Brain microvascular endothelial cell (primary cell): ENCODE measurements at regions not wholly inside any gene's neighbourhood (a gene's known extent, or its start where the extent isn't known, plus 50 kb on each side); places are given as distances from the start of the nearest gene placed in this dataset.
"Not testable (repeated sequence)": the region's sequence is repeated elsewhere in the genome, so short reads cannot be mapped to it uniquely, and the experiment has no call there.

Experiments
- DNase-seq: peaks from one replicate; pipeline ENCODE4 v3.0.0-alpha.2; 2020
- H3K27ac ChIP-seq: fragments of 250-450 bp; sonication (Bioruptor Pico); 2 replicates; pipeline ENCODE4 v1.5.1; 2020; ENCODE audit warnings: mild to moderate bottlenecking, moderate library complexity
- H3K27me3 ChIP-seq: fragments of 250-450 bp; sonication (Bioruptor Pico); replicated peaks from 2 replicates; pipeline ENCODE4 v1.5.1; 2020; ENCODE audit warnings: mild to moderate bottlenecking
- H3K36me3 ChIP-seq: fragments of 250-450 bp; sonication (Bioruptor Pico); replicated peaks from 2 replicates; pipeline ENCODE4 v1.5.1; 2020; ENCODE audit warnings: mild to moderate bottlenecking
- H3K4me3 ChIP-seq: 2 replicates; pipeline ENCODE4 v1.5.1; 2011; ENCODE audit warnings: low read depth, mild to moderate bottlenecking, control low read depth, low read length, moderate library complexity
- CTCF ChIP-seq: IDR thresholded peaks from 2 replicates; pipeline ENCODE4 v1.5.1; 2011; ENCODE audit warnings: low read depth, mild to moderate bottlenecking, moderate library complexity, low read length, control low read depth, inconsistent platforms; ENCODE audit errors: missing control alignments
- in situ Hi-C: cut with HindIII; loops from 2 replicates; pipeline ENCODE4 v1.10.0; 2017; ENCODE audit warnings: low sequenced_read_pairs, low pct_ligation_motif_present

DNA sequence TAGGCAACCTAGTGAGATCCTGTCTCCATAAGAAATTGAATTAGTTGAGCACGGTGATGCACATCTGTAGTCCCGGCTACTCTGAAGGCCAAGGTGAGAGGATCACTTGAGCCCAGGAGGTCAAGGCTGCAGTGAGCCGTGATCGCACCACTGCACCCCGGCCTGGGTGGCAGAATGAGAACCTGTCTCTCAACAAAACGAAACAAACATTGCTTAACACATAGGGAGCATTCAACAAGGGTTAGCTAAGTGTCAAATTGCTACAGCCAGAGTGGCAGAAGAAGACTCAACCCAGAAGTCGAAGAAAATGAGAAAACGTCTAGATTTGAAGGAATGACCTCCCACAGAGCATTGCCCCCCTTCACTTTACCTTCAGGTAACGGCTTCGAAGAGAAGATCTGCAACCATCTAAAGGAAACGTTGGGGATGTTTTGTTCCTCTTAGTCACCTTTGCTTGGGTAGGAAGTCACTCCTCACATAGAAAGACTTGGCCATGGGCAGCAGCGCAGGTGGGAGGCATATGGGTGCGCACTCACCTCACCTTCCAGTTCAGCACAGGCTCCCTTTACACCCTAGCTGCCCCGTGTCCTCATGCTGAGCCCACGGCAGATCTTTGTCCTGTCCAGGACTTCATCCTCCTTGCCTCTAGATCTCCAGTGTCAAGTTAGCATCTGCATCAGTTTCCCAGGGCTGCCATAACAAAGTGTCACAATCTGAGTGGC, 63.7 kb upstream of the SHLD1 start:
- Histone ChIP-seq H3K36me3 (no peaks in the 10 kb centered on the region), H3K27ac (no peak overlapping the region), H3K4me3 (no peak overlapping the region), H3K27me3 (no peaks in the 10 kb centered on the region)
- DNase-seq = no peak
- in situ Hi-C loops = no loop called here
- no peak for TF ChIP-seq CTCF

GRCh38 chr20:5682556-5682955, 67.6 kb upstream of the SHLD1 start:
- H3K4me3 ChIP-seq, DNase-seq, H3K36me3 ChIP-seq, H3K27ac ChIP-seq, in situ Hi-C loops, H3K27me3 ChIP-seq: not testable (repeated sequence)

- TF ChIP-seq CTCF = no peak
- Histone ChIP-seq H3K4me3 (no peak overlapping the region), H3K27ac (no peak overlapping the region), H3K27me3 (no peaks in the 10 kb centered on the region), H3K36me3 (no peaks in the 10 kb centered on the region)
- DNase-seq = no peak
- in situ Hi-C loops = no loop called here
Observed at GRCh38 chr20:5680192-5680591, 69.4 kb upstream of the GPCPD1 start.

DNA sequence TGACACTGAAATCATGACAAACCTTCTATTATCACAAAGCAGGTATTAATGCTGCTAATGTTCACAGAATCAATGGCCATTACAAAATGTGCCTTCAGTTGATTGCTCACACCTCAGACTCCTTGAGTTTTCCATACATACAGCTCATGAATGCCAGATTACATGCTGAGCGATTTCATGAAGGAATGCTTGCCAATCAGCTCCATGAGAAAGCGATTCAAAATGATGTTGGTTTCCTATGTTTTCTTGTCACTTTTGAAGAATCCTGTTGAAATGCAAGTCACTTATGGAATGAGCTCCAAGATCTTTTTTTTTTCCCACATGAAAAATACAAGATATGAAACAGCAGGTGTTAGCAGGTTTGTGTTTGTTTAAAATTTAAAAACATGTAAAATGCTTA, 68.0 kb upstream of the GPCPD1 start:
- TF ChIP-seq CTCF = no peak
- no peak overlapping the region for H3K27ac ChIP-seq
- no peak overlapping the region for H3K4me3 ChIP-seq
- no peaks in the 10 kb centered on the region for H3K27me3 ChIP-seq
- DNase-seq = no peak
- H3K36me3 ChIP-seq = no peaks in the 10 kb centered on the region
- in situ Hi-C loops = no loop called here

DNA sequence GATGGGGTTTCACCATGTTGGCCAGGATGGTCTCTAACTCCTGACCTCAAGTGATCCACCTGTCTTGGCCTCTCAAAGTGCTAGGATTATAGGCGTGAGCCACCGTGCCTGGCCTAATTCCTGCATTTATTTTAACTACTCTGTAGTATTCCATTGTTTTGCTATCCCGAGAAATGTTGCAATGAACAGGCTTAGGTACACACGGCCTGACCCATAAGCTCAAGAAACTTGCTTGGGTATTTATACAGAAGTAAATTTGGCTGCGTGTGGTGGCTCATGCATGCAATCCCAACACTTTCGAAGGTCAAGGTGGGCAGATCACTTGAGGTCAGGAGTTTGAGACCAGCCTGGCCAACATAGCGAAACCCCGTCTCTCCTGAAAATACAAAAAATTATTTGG, 67.1 kb upstream of the GPCPD1 start:
- H3K27ac ChIP-seq, in situ Hi-C loops, H3K36me3 ChIP-seq, H3K27me3 ChIP-seq, DNase-seq, H3K4me3 ChIP-seq: not testable (repeated sequence)

GRCh38 chr20:5677389-5677788, 66.6 kb upstream of the GPCPD1 start:
- no peak for TF ChIP-seq CTCF
- no peak for DNase-seq
- Histone ChIP-seq H3K36me3 (no peaks in the 10 kb centered on the region), H3K4me3 (no peak overlapping the region), H3K27me3 (no peaks in the 10 kb centered on the region), H3K27ac (no peak overlapping the region)
- in situ Hi-C loops = no loop called here
